Mesenchymal stem cell (in vitro differentiated cells and primary cell): ENCODE measurements at regions not wholly inside any gene's neighbourhood (a gene's known extent, or its start where the extent isn't known, plus 50 kb on each side); places are given as distances from the start of the nearest gene placed in this dataset.

Source experiments
- DNase-seq: peaks from one replicate; pipeline ENCODE4 v3.0.0-alpha.2; 2013
- H2AFZ ChIP-seq: one replicate; pipeline ENCODE4 v1.6.1; 2013; ENCODE audit warnings: low read depth, mild to moderate bottlenecking, control low read depth, inconsistent platforms, low read length, moderate library complexity
- H2AK5ac ChIP-seq: 2 replicates; pipeline ENCODE4 v1.6.1; 2013; ENCODE audit warnings: low read length, moderate library complexity, mild to moderate bottlenecking, inconsistent platforms; ENCODE audit not compliant: severe bottlenecking
- H2BK120ac ChIP-seq: one replicate; pipeline ENCODE4 v1.6.1; 2013; ENCODE audit warnings: low read depth, mild to moderate bottlenecking, inconsistent platforms, low read length, moderate library complexity
- H2BK12ac ChIP-seq, 2 experiments: one replicate each; pipeline ENCODE4 v1.6.1; 2013; ENCODE audit warnings: inconsistent platforms in 2 of 2, low read length in 2 of 2, mild to moderate bottlenecking in 2 of 2, moderate library complexity in 2 of 2, control low read depth in 1 of 2
- H2BK15ac ChIP-seq: one replicate; pipeline ENCODE4 v1.6.1; 2013; ENCODE audit warnings: mild to moderate bottlenecking, low read depth, inconsistent platforms; ENCODE audit not compliant: poor library complexity, severe bottlenecking
- H2BK5ac ChIP-seq: 2 replicates; pipeline ENCODE4 v1.6.1; 2013; ENCODE audit warnings: low read depth, mild to moderate bottlenecking, low read length, control low read depth, inconsistent platforms; ENCODE audit not compliant: poor library complexity, severe bottlenecking
- H3K14ac ChIP-seq, 2 experiments: one replicate each; pipeline ENCODE4 v1.6.1; 2013; ENCODE audit warnings: inconsistent platforms in 2 of 2, low read length in 2 of 2, control low read depth in 1 of 2, mild to moderate bottlenecking in 1 of 2, moderate library complexity in 1 of 2
- H3K18ac ChIP-seq, 2 experiments: one replicate each; pipeline ENCODE4 v1.6.1; 2013; ENCODE audit warnings: inconsistent platforms in 2 of 2, low read length in 2 of 2, control low read depth in 1 of 2, low read depth in 1 of 2, mild to moderate bottlenecking in 1 of 2
- H3K23ac ChIP-seq, 2 experiments: one replicate each; pipeline ENCODE4 v1.6.1; 2013; ENCODE audit warnings: inconsistent platforms in 2 of 2, low read length in 2 of 2, mild to moderate bottlenecking in 2 of 2, moderate library complexity in 2 of 2, control low read depth in 1 of 2
- H3K27ac ChIP-seq: 2 replicates; pipeline ENCODE4 v1.5.1; 2013; ENCODE audit warnings: mild to moderate bottlenecking, moderate library complexity, low read length, control low read depth, inconsistent platforms; ENCODE audit not compliant: poor library complexity, severe bottlenecking
- H3K27me3 ChIP-seq, 2 experiments: 2 replicates each; pipeline versions ENCODE4 v1.6.1 to v1.7.0; 2013; ENCODE audit warnings: low read length in 2 of 2, mild to moderate bottlenecking in 2 of 2, moderate library complexity in 2 of 2, control low read depth in 1 of 2, inconsistent platforms in 1 of 2; ENCODE audit not compliant: control insufficient read depth in 1 of 2, insufficient read depth in 1 of 2
- H3K36me3 ChIP-seq, 2 experiments: 2 replicates each; pipeline versions ENCODE4 v1.6.1 to v1.7.0; 2013; ENCODE audit warnings: low read length in 2 of 2, control low read depth in 1 of 2, inconsistent platforms in 1 of 2, low read depth in 1 of 2, mild to moderate bottlenecking in 1 of 2; ENCODE audit not compliant: insufficient read depth in 2 of 2, control insufficient read depth in 1 of 2
- H3K4ac ChIP-seq, 2 experiments: one replicate each; pipeline ENCODE4 v1.6.1; 2013; ENCODE audit warnings: inconsistent platforms in 2 of 2, low read length in 2 of 2, mild to moderate bottlenecking in 2 of 2, moderate library complexity in 2 of 2, control low read depth in 1 of 2, low read depth in 1 of 2
- H3K4me1 ChIP-seq: 2 replicates; pipeline ENCODE4 v1.6.1; 2013; ENCODE audit warnings: low read depth, low read length, control low read depth; ENCODE audit not compliant: control insufficient read depth, insufficient read depth
- H3K4me2 ChIP-seq: 2 replicates; pipeline ENCODE4 v1.6.1; 2013; ENCODE audit warnings: low read length, mild to moderate bottlenecking, inconsistent platforms; ENCODE audit not compliant: poor library complexity, severe bottlenecking
- H3K4me3 ChIP-seq, 2 experiments: 2 replicates each; pipeline versions ENCODE4 v1.5.1 to v1.7.0; 2013; ENCODE audit warnings: low read length in 2 of 2, mild to moderate bottlenecking in 2 of 2, control low read depth in 1 of 2, low read depth in 1 of 2; ENCODE audit not compliant: insufficient read depth in 1 of 2
- H3K79me1 ChIP-seq: replicated peaks from 2 replicates; pipeline ENCODE4 v1.6.1; 2013; ENCODE audit warnings: mild to moderate bottlenecking, control low read depth, low read length, inconsistent platforms; ENCODE audit not compliant: poor library complexity, severe bottlenecking
- H3K9ac ChIP-seq: 2 replicates; pipeline ENCODE4 v1.7.0; 2013; ENCODE audit warnings: mild to moderate bottlenecking, low read length, moderate library complexity
- H3K9me3 ChIP-seq: 2 replicates; pipeline ENCODE4 v1.7.0; 2013; ENCODE audit warnings: mild to moderate bottlenecking, low read length; ENCODE audit not compliant: control insufficient read depth
- H4K8ac ChIP-seq: one replicate; pipeline ENCODE4 v1.6.1; 2013; ENCODE audit warnings: inconsistent platforms, mild to moderate bottlenecking, low read length, moderate library complexity
- H4K91ac ChIP-seq: one replicate; pipeline ENCODE4 v1.6.1; 2013; ENCODE audit warnings: mild to moderate bottlenecking, low read length, inconsistent platforms
- WGBS: methylation state at CpG from one replicate; pipeline ENCODE4 v1.1.7; 2013; ENCODE audit warnings: mixed read lengths; 5-methylcytosine and 5-hydroxymethylcytosine counted together

- H3K14ac ChIP-seq = no peak overlapping the region
- H3K79me1 ChIP-seq = no peaks in the 10 kb centered on the region
- H2AFZ ChIP-seq = no peak overlapping the region
- no peaks in the 10 kb centered on the region for H3K36me3 ChIP-seq
- H4K8ac ChIP-seq = no peak overlapping the region
- H3K27me3 ChIP-seq = no peaks in the 10 kb centered on the region
- no peak overlapping the region for H3K23ac ChIP-seq
- peaks cover 3% of the 10 kb centered on the region for H3K9me3 ChIP-seq
- no peak for DNase-seq
- H3K27ac ChIP-seq = no peak overlapping the region
- no peak overlapping the region for H3K4me3 ChIP-seq
- no peak overlapping the region for H3K4ac ChIP-seq
- H2BK12ac ChIP-seq = no peak overlapping the region
- no peak overlapping the region for H3K9ac ChIP-seq
- no peak overlapping the region for H3K18ac ChIP-seq
- no peak overlapping the region for H2BK15ac ChIP-seq
- no peaks in the 10 kb centered on the region for H3K4me1 ChIP-seq
- H4K91ac ChIP-seq = no peak overlapping the region
- no peak overlapping the region for H2BK5ac ChIP-seq
- no peak overlapping the region for H3K4me2 ChIP-seq
- no peak overlapping the region for H2BK120ac ChIP-seq
- H2AK5ac ChIP-seq = no peak overlapping the region
Measured at GRCh38 chr9:119094086-119094485, 275.1 kb downstream of the BRINP1 start.

- H4K8ac ChIP-seq = no peak overlapping the region
- no peak for DNase-seq
- H2BK120ac ChIP-seq = no peak overlapping the region
- H3K18ac ChIP-seq = no peak overlapping the region
- no peak overlapping the region for H3K23ac ChIP-seq
- H3K4me2 ChIP-seq = no peak overlapping the region
- peaks cover 3% of the 10 kb centered on the region for H3K9me3 ChIP-seq
- H3K27me3 ChIP-seq = no peaks in the 10 kb centered on the region
- no peak overlapping the region for H3K9ac ChIP-seq
- H4K91ac ChIP-seq = no peak overlapping the region
- no peak overlapping the region for H3K14ac ChIP-seq
- H2AK5ac ChIP-seq = no peak overlapping the region
- H3K36me3 ChIP-seq = no peaks in the 10 kb centered on the region
- no peak overlapping the region for H3K4me3 ChIP-seq
- no peak overlapping the region for H2BK5ac ChIP-seq
- 20% methylated on average over 1 of the region's 3 CpGs for WGBS
- H2BK12ac ChIP-seq = no peak overlapping the region
- H2BK15ac ChIP-seq = no peak overlapping the region
- H3K4ac ChIP-seq = no peak overlapping the region
- H3K27ac ChIP-seq = no peak overlapping the region
- H2AFZ ChIP-seq = no peak overlapping the region
- no peaks in the 10 kb centered on the region for H3K79me1 ChIP-seq
- H3K4me1 ChIP-seq = no peaks in the 10 kb centered on the region
Measured at GRCh38 chr9:119095072-119095471, 274.2 kb downstream of the BRINP1 start.

GRCh38 chr9:119101048-119101447, 268.2 kb downstream of the BRINP1 start:
- Histone ChIP-seq H3K9me3 (peaks cover 3% of the 10 kb centered on the region), H2BK120ac (no peak overlapping the region), H3K9ac (no peak overlapping the region), H2BK12ac (no peak overlapping the region), H2AK5ac (no peak overlapping the region), H4K91ac (no peak overlapping the region), H3K79me1 (no peaks in the 10 kb centered on the region), H3K36me3 (no peaks in the 10 kb centered on the region), H3K27ac (no peak overlapping the region), H3K23ac (no peak overlapping the region), H3K18ac (no peak overlapping the region), H2BK5ac (no peak overlapping the region), H4K8ac (no peak overlapping the region), H3K4ac (no peak overlapping the region), H3K4me2 (no peak overlapping the region), H3K4me1 (no peaks in the 10 kb centered on the region), H3K14ac (no peak overlapping the region), H2BK15ac (no peak overlapping the region), H2AFZ (no peak overlapping the region), H3K4me3 (no peak overlapping the region), H3K27me3 (no peaks in the 10 kb centered on the region)
- DNase-seq = no peak
- WGBS = 49% methylated on average over 4 of the region's 4 CpGs

GRCh38 chr9:119114681-119115080, 254.6 kb downstream of the BRINP1 start:
- Histone ChIP-seq H3K9ac (no peak overlapping the region), H2BK120ac (no peak overlapping the region), H3K4ac (no peak overlapping the region), H3K14ac (no peak overlapping the region), H2BK5ac (no peak overlapping the region), H3K27me3 (peaks cover 0 to 3% of the 10 kb centered on the region in 2 experiments), H4K91ac (no peak overlapping the region), H3K4me3 (no peak overlapping the region), H3K36me3 (no peaks in the 10 kb centered on the region), H3K18ac (no peak overlapping the region), H3K27ac (no peak overlapping the region), H3K4me1 (no peaks in the 10 kb centered on the region), H3K9me3 (no peaks in the 10 kb centered on the region), H4K8ac (no peak overlapping the region), H3K4me2 (no peak overlapping the region), H3K79me1 (no peaks in the 10 kb centered on the region), H2BK15ac (no peak overlapping the region), H2AFZ (no peak overlapping the region), H3K23ac (no peak overlapping the region), H2AK5ac (no peak overlapping the region), H2BK12ac (no peak overlapping the region)
- WGBS = 78% methylated on average over 4 of the region's 4 CpGs
- no peak for DNase-seq
